Right atrium auricular region (tissue), 2 donors: ENCODE measurements at regions not wholly inside any gene's neighbourhood (a gene's known extent, or its start where the extent isn't known, plus 50 kb on each side); places are given as distances from the start of the nearest gene placed in this dataset.

ENCODE experiments used
- DNase-seq: peaks from one replicate; pipeline ENCODE4 v3.0.0-alpha.2; 2019; ENCODE audit warnings: low spot score
- H3K27ac ChIP-seq, 2 donors: fragments of 200-600 bp; sonication (generic); 1 replicate in 1 of 2; 2 replicates in 1 of 2; pipeline ENCODE4 v1.5.1; 2016 to 2019
- H3K27me3 ChIP-seq, 2 donors: fragments of 200-600 bp; sonication (generic); one replicate each; pipeline versions ENCODE4 v1.5.1 to v1.6.0; 2017 to 2019
- H3K36me3 ChIP-seq: fragments of 200-600 bp; sonication (generic); one replicate; pipeline ENCODE4 v1.5.1; 2016
- H3K4me1 ChIP-seq, 2 donors: fragments of 200-600 bp; sonication (generic); one replicate each; pipeline versions ENCODE4 v1.5.1 to v1.6.0; 2017 to 2019
- H3K4me3 ChIP-seq, 2 donors: fragments of 200-600 bp; sonication (generic); 1 replicate in 1 of 2; 2 replicates in 1 of 2; pipeline ENCODE4 v1.5.1; 2017 to 2019; ENCODE audit warnings: mild to moderate bottlenecking in 1 of 2, moderate library complexity in 1 of 2
- H3K9me3 ChIP-seq, 2 donors: fragments of 200-600 bp; sonication (generic); one replicate each; pipeline ENCODE4 v1.5.1; 2019
- TF ChIP-seq, protein P1 (sequence below), 2 donors: fragments of 200-600 bp; sonication (generic); IDR thresholded peaks; one replicate each; pipeline ENCODE4 v1.5.1; 2019; ENCODE audit warnings: antibody characterized with exemption in 2 of 2

- no peak for DNase-seq
- H3K36me3 ChIP-seq, result no peaks in the 10 kb centered on the region
- TF ChIP-seq, protein P1, sequence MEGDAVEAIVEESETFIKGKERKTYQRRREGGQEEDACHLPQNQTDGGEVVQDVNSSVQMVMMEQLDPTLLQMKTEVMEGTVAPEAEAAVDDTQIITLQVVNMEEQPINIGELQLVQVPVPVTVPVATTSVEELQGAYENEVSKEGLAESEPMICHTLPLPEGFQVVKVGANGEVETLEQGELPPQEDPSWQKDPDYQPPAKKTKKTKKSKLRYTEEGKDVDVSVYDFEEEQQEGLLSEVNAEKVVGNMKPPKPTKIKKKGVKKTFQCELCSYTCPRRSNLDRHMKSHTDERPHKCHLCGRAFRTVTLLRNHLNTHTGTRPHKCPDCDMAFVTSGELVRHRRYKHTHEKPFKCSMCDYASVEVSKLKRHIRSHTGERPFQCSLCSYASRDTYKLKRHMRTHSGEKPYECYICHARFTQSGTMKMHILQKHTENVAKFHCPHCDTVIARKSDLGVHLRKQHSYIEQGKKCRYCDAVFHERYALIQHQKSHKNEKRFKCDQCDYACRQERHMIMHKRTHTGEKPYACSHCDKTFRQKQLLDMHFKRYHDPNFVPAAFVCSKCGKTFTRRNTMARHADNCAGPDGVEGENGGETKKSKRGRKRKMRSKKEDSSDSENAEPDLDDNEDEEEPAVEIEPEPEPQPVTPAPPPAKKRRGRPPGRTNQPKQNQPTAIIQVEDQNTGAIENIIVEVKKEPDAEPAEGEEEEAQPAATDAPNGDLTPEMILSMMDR (IDR thresholded peaks at IDR 0.05), result no peak
- H3K4me3 ChIP-seq, result no peak overlapping the region
- no peaks in the 10 kb centered on the region for H3K9me3 ChIP-seq
- H3K27ac ChIP-seq, result no peak overlapping the region
- H3K27me3 ChIP-seq, result no peaks in the 10 kb centered on the region
- peaks cover 0 to 10% of the 10 kb centered on the region in 2 donors for H3K4me1 ChIP-seq
Measured at GRCh38 chr12:127144770-127145169, 1122.2 kb upstream of the TMEM132C start.

- no peak for DNase-seq
- Histone ChIP-seq H3K27me3 (no peaks in the 10 kb centered on the region), H3K4me3 (peak overlapping the region; percentile 43 to 58), H3K9me3 (no peaks in the 10 kb centered on the region), H3K4me1 (peaks cover 0 to 10% of the 10 kb centered on the region in 2 donors), H3K36me3 (no peaks in the 10 kb centered on the region), H3K27ac (peak overlapping the region; percentile 46 to 49)
- TF ChIP-seq, protein P1 (IDR thresholded peaks at IDR 0.05), result no peak
Measured at GRCh38 chr12:127145241-127145928, 1121.6 kb upstream of the TMEM132C start.

GRCh38 chr12:127145929-127146789 is 1120.8 kb upstream of the TMEM132C start:
- Histone ChIP-seq H3K36me3 (no peaks in the 10 kb centered on the region), H3K27me3 (no peaks in the 10 kb centered on the region), H3K27ac (peak overlapping the region; percentile 46 to 49), H3K9me3 (no peaks in the 10 kb centered on the region), H3K4me1 (peaks cover 0 to 10% of the 10 kb centered on the region in 2 donors), H3K4me3 (peak overlapping the region; percentile 43 to 58)
- TF ChIP-seq, protein P1 (IDR thresholded peaks at IDR 0.05), result peak in 1 of 2 donors; percentile 46
- DNase-seq, result no peak

- Histone ChIP-seq H3K4me3 (no peak overlapping the region), H3K9me3 (no peaks in the 10 kb centered on the region), H3K36me3 (no peaks in the 10 kb centered on the region), H3K27ac (no peak overlapping the region), H3K4me1 (peaks cover 0 to 10% of the 10 kb centered on the region in 2 donors), H3K27me3 (no peaks in the 10 kb centered on the region)
- DNase-seq, result no peak
- TF ChIP-seq, protein P1 (IDR thresholded peaks at IDR 0.05), result no peak
Measured at GRCh38 chr12:127146991-127147718, 1119.8 kb upstream of the TMEM132C start.

- DNase-seq, result no peak
- H3K27me3 ChIP-seq, result no peaks in the 10 kb centered on the region
- H3K4me1 ChIP-seq, result peaks cover 0 to 10% of the 10 kb centered on the region in 2 donors
- TF ChIP-seq, protein P1 (IDR thresholded peaks at IDR 0.05), result no peak
- H3K36me3 ChIP-seq, result no peaks in the 10 kb centered on the region
- H3K4me3 ChIP-seq, result no peak overlapping the region
- no peaks in the 10 kb centered on the region for H3K9me3 ChIP-seq
- no peak overlapping the region for H3K27ac ChIP-seq
Measured at GRCh38 chr12:127147724-127148123, 1119.2 kb upstream of the TMEM132C start.
